ENCODE measurements at regions not wholly inside any gene's neighbourhood (a gene's known extent, or its start where the extent isn't known, plus 50 kb on each side); places are given as distances from the start of the nearest gene placed in this dataset.

- DNase-seq (ENCODE audit: low read depth): no peak
These were observed 196.6 kb downstream of the HS3ST3A1 start for GRCh38 chr17:13405080-13405479.

GRCh38 chr17:13403982-13404946 lies 197.5 kb downstream of the HS3ST3A1 start:
- DNase-seq (ENCODE audit: low read depth): no peak

DNA sequence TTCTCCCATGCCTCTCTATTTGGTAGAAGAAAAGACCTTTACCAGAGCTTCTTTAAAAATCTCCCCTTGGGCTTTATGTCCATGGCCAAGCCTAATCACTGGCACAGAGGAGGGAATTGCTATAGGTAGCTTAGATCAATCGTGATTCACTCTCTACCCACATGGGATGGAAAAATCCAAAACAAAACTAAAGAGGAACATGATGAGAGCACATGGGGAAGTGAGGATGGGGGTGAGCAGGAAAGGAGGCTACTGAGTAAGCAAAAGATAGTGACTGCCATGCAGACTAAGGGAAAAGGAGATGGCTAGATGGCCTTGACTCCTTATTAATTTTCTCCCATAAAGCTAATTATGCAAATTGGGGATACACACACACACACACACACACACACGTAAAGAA lies 201.2 kb downstream of the HS3ST3A1 start:
- DNase-seq (ENCODE audit: low read depth): no peak

DNA sequence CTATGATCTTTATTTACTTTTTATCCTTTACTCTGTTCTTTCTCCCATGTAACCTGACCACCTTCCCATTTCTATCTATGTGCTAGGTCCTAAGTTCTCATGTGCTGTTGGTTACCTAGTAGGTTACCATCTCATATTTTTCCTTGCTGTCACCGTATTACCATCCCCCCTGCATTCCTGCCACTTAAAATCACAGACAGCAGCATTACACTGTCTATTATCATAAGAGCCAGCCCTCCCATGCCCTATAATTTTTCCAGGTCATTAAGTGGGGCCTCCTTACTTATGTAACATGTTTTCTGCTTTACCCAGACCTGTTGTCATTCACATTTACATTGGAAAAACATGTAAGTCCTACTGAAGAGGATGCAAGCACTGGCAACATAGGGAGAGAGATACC lies 202.9 kb downstream of the HS3ST3A1 start:
- no peak for DNase-seq (ENCODE audit: low read depth)

DNA sequence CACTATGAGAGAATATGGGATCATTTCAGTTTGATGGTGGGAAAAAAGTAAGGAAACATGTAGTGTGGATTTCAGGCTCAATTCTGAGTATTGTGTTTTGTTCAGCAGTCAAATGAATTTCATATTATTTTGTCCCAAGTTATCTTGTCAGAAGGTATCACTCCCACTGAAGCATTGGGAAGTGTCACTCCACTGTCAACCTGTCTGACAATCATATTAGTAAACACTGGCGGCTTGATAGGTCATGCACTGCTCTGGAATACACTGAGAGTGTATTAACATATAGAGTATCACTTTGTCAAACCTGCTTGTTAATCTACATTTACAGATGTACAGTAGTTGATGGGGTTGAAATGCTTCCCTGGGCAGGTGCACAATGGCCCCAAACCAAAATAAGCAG lies 203.6 kb downstream of the HS3ST3A1 start:
- DNase-seq (ENCODE audit: low read depth): no peak

DNA sequence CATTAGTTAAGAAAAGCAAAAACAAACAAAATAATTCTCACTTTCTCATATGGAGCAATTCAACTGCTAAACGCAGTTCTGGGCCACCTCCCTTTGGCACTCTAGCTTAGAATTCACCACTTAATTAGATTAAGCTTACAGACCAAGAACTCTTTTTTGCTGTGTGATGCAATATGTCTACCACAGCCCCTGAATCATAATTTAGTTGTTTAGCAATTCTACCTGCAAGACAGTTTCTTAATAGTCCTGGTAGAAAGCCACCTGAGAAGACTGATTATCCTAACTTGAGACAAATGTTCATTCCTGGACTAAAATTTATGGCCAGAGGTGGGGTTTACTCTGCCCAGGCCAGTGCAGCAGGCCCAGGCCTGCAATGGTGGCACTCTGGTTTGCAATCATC lies 205.9 kb downstream of the HS3ST3A1 start:
- no peak for DNase-seq (ENCODE audit: low read depth)

- DNase-seq (ENCODE audit: low read depth): no peak
These were observed 206.4 kb downstream of the HS3ST3A1 start for GRCh38 chr17:13395346-13395745.

GRCh38 chr17:13393841-13394710 lies 207.7 kb downstream of the HS3ST3A1 start:
- DNase-seq (ENCODE audit: low read depth): no peak

DNA sequence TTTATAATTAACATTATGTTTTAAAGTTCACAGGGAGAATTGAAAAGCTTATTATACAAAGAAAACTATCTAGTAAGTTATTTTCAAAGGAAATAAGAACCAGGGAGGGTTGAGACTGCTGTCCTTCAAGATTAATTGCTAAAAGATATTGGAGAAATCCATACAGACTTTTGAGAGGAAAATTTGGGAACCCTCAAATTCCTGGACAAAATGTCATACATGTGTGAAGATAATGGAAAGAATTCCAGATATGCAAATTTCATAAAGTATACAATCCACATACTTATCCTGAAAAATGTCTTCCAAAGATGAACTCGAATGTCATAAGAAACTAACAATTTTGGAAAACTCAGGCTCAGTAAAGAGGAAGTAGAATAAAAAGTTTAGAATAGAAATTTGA lies 213.8 kb downstream of the HS3ST3A1 start:
- no peak for DNase-seq (ENCODE audit: low read depth)

DNA sequence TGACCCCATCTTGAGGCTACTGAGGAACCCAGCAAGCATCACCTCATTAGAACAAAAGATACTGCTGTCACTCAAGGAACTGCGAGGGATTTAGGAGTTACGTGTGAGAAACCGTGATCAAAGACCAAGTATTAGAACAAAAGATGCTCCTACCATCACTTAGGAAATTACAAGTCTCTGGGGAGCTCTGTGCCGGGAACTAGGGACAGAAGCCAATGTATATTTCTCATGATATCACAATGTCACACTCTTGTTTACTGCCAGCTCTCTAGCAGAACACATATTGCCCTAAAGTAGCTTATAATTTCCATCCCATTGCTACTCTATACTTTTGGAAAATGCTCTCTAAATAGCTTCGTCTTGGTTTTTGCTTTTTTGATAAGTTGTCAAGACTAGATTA lies 214.5 kb downstream of the HS3ST3A1 start:
- no peak for DNase-seq (ENCODE audit: low read depth)

DNA sequence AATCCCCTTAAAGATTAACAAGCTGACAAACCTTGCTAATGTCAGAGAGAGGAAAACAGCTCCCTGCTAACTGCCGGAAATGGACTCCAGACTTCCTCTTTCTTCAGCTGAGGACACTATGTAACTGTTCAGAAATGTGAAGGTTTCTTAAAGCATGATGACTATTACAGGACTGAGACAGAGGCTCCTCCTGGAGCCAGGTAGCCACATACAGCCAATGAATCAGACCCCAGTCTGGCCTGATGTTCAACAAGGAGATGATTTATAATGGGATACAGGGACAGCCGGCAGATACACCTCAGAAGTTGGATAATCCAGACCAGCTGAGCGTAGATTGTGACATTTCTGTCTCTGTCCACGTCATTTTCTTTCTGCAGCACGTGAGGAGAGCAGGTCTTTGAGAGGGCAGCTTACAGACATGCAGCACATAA lies 216.2 kb downstream of the HS3ST3A1 start:
- no peak for DNase-seq (ENCODE audit: low read depth)

DNA sequence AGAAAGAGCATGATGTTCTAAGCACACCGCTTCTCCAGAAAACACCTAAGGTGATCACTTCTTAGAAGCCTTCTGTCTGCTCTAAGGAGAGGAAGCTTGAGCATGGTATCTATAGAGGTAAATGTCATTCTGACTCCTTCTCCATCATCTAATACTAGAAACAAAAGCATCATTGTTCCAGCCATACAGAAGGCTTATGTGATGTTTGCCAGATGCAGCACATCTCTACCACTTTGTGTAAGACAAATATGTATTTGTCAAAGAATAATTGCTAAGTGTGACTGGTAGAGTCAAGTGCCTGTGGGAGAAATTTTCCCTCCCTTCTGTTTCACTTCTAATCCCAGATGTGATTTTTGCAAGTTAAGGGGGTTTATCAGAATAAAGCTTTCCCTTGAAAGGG lies 217.1 kb downstream of the HS3ST3A1 start:
- DNase-seq (ENCODE audit: low read depth): no peak

DNA sequence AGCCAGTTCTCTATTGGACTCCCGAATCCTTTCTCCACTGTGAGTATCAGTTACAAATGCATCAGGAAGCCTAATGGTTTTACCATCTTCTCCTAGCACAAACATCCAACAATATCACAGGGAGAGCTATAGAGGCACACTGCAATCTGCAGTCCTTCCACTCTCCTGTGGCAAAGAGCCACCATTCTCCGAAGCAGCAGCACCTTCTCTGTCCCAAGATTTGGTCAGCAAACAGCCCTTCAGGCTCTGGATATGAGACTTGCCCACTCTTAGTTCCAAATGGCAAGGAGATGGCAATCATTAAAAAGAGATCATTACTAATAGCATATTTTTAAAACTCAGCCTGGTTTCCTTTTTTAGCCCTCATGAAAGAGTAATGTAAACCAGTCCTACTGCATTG lies 223.4 kb downstream of the HS3ST3A1 start:
- DNase-seq (ENCODE audit: low read depth): no peak

- no peak for DNase-seq (ENCODE audit: low read depth)
These were observed 227.3 kb downstream of the HS3ST3A1 start for GRCh38 chr17:13374203-13375143.

GRCh38 chr17:13372432-13372831 lies 229.3 kb downstream of the HS3ST3A1 start:
- DNase-seq (ENCODE audit: low read depth): no peak

GRCh38 chr17:13367154-13367553 lies 234.6 kb downstream of the HS3ST3A1 start:
- DNase-seq (ENCODE audit: low read depth): no peak

DNA sequence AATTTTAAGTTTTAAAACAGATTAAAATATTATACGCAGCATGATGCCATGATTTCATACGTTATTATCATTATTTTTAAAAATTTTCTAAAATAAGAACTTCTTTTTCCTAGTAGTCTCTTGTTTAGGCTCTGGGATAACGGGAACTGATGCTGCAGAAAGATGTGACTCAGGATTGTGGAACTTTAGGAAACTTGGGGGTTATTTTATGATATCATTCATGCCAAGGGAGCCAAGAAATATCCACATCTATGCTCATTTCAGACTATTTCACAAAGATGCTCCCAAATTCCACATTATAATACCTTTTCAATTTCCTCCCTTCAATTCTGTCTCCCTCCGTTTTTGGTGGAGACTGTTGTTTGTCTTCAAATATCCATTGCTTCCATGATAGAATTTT lies 236.4 kb downstream of the HS3ST3A1 start:
- no peak for DNase-seq (ENCODE audit: low read depth)

DNA sequence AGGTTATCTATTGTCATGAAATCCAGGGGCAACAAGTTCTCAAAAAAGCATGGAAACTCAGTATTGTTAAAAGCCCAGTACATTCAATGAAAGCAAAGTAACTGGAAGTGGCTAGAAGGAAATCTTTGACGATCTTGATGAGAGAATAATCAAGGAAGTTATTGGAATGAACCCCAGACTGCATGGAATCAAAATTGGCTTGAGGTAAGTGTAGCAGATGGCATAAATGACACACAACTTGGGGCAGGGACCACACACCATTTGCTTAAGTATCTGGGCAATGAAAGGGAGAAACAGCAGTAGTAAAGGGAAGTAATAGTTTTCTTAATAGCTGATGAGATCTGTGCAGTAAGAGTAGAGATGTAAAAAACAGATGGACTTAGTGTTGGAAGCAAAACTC lies 238.0 kb downstream of the HS3ST3A1 start:
- no peak for DNase-seq (ENCODE audit: low read depth)

GRCh38 chr17:13362341-13363122 lies 239.2 kb downstream of the HS3ST3A1 start:
- DNase-seq (ENCODE audit: low read depth): no peak

GRCh38 chr17:13359774-13360173 lies 242.0 kb downstream of the HS3ST3A1 start:
- DNase-seq (ENCODE audit: low read depth): no peak

GRCh38 chr17:13355054-13355453 lies 246.7 kb downstream of the HS3ST3A1 start:
- no peak for DNase-seq (ENCODE audit: low read depth)

All from T follicular helper cell (primary cell).